Pons (tissue), 1 donor: ENCODE measurements at regions not wholly inside any gene's neighbourhood (a gene's known extent, or its start where the extent isn't known, plus 50 kb on each side); places are given as distances from the start of the nearest gene placed in this dataset.

ENCODE experiments used
- DNase-seq: peaks from one replicate; pipeline ENCODE4 v3.0.0-alpha.2; 2016; ENCODE audit warnings: low spot score

DNA sequence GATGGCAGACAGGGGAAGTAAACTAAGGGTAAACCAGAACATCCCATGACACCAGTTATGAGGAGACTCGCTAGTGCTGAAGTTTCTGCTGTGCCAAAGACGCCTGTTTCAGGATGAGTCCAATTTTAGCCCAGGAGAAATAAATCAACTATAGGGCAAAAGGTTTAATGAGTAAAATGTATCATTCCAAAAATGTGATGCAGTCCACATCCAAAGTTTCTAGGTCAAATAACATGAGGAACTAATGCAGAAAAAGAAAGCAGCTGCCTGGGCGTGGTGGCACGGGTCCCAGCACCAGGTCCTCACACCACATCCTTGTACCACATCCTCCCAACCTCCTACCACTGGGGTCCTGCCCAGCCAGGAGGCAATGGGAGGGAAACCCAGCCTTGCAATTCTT, 126.9 kb upstream of the CTAGE1 start:
- DNase-seq = no peak

GRCh38 chr18:22545066-22545760, 127.5 kb upstream of the CTAGE1 start:
- no peak for DNase-seq

DNA sequence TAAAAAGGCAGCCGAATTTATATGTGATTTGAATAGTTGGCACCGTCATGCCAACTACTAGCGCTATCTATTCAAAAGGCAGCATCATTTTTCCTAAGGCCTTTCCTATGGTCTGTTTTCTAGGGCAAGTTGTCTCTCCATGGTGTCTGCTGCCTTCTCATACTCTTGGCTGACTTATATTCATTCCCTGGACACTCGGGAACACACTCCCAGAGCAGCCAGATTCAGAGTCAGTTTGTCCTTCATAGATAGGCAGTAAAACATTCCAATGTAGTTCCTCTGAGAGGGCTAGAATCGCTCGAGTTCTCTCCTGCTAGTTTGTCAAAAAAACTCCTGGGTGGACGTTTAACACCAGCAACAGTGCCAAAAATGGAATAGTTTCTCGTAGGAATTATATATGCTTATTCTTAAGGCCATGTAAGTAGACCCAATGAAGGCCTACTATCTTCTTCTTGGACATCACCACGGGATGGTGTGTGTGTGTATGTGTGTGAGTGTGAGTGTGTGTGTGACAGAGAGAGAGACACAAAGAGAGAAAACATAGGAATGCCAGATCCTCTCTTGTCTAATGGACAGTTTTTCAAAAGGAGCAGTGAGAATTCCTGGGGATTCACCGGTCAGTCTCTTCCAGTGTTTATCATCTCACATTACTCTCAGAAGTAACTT, 129.3 kb upstream of the CTAGE1 start:
- DNase-seq = no peak

- no peak for DNase-seq
Observed at GRCh38 chr18:22547807-22548561, 130.3 kb upstream of the CTAGE1 start.

DNA sequence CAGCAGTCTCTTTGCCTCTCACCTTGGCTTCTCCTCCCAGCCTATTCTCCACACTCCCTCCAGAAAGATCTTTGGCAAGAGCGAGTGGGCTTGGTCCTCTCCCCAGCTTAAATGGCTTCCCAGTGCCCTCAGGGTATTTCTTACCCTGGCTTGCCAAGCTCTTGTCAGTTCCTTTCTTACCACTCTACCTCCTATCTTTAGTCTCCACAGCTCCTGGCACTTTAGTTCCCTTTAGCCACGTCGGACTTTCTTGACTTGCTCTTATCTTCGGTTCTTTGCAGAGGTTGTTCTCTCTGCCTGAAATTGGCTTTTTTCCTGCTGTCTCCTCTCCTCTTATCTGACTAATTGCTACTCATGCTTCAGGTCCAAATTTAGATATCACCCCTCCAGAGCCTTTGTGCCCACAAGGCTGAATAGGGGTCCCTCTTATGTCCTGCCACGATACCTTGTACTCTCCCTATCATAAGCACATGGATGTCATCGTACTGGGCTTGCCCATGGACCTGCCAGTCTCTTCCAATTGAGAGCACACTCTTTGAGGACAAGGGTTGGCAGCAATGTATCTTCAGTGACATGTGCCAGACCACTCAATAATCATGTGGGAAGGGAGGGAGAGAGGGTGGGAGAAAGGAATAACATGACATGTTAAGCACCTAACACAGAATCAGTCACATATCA, 131.7 kb upstream of the CTAGE1 start:
- DNase-seq = no peak

DNA sequence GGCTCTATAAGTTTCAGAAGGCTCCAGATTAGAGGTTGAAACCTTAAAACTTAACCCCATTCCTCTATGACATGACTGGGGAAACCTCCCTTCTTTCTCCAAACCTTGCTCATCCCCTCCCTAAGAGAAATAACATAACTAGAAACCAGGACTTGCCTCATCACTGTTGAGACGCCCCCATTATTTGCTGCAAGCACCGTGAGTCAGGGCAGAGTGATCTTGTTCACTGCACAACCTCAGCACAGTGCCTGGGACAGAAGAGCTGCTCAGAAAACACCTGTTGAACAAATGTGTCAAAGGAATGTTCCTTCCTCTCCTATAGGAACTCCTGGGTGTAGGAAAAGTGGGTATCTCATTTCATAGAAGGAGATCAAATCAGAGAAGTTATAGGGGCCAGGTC, 132.7 kb upstream of the CTAGE1 start:
- no peak for DNase-seq

- no peak for DNase-seq
Observed at GRCh38 chr18:22550861-22551260, 133.1 kb upstream of the CTAGE1 start.

DNA sequence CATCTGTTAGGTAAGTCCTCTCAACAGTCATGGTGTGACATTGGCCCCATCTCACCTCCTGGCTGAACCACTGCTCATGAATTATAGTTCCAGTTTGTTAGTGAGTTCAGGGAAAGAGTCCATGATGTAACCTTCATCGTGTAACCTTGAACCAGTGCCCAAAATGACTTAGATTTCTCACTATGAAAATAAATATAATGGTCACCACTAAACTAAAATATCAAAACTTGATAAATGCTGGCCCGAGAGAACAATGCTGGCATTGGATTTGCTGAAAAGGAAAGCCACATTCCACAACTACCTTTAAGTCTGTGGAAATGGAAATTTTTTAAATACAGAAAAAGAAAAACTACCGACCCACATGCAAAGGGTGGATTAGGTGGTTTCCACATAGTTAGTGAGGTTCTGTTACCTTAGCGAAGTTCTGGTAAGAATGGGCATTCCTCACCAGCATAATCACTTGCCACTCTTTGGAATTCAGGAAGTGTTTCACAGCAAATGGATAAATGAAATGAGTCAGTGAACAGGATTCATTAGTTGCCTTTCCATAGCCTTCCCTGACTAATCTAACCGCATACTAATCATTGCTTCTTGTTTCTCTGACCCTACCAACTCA, 133.9 kb upstream of the CTAGE1 start:
- DNase-seq = no peak

DNA sequence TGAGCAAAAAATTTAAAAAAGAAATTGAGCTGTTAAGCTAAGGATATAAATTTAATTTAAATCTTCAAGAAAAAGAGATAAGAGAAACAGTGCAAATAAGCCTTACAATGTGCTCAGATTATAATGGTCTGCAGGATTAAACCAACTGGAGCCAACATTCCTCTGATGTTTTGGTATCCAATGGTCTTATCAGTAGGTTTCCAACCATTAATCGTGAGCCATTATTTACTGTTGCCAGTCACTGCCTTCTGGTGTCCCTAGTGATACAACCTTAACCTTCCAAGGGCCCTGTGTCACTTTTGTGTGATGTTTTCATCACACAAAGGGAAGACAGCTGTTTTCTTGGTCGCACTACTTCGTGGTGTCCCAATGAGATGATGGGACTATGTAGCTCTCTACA, 134.5 kb upstream of the CTAGE1 start:
- no peak for DNase-seq

- no peak for DNase-seq
Observed at GRCh38 chr18:22552899-22553460, 135.3 kb upstream of the CTAGE1 start.

DNA sequence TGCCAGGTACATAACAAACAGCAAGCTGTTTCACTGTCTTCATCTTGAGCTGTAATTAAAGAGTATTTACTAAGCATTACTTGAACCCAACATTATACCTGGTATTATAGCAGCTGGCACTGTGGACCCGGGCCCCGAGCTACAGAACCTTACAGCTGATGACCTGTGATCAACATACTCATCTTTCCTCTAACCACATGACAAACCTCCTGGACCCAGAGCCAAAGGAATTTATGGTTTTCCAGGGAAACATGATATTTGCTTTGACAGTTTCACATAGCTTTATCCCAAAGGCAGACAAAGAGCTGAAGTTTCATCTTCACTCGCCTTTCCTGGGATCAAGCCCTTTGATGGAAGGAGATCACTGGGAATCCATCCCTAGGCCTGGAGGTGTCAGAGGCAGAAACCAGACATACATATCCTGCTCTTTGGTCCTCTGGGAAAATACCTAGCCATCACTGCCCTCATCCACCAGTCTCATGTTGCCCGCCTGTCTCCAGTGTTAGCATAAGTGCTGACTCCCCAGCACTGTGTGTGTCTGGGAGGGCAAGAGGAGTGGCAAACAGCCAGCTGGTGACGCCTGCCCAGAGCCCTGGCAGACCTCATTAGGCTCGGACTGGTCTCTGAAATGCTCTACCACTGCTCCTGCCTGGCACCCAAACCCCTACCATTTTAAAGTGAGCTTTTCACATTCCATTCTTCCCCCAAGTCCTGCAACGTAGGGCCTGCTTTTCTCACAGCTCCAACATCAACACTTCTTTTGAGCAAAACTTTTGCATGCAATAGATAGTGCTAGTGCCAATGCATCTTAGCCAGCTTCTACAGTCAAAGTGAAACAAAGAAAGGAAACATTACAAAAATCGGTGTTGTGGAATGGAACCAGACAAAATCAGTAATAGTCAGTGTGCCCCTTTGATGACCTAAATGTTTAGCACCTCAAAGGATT, 138.8 kb upstream of the CTAGE1 start:
- no peak for DNase-seq

DNA sequence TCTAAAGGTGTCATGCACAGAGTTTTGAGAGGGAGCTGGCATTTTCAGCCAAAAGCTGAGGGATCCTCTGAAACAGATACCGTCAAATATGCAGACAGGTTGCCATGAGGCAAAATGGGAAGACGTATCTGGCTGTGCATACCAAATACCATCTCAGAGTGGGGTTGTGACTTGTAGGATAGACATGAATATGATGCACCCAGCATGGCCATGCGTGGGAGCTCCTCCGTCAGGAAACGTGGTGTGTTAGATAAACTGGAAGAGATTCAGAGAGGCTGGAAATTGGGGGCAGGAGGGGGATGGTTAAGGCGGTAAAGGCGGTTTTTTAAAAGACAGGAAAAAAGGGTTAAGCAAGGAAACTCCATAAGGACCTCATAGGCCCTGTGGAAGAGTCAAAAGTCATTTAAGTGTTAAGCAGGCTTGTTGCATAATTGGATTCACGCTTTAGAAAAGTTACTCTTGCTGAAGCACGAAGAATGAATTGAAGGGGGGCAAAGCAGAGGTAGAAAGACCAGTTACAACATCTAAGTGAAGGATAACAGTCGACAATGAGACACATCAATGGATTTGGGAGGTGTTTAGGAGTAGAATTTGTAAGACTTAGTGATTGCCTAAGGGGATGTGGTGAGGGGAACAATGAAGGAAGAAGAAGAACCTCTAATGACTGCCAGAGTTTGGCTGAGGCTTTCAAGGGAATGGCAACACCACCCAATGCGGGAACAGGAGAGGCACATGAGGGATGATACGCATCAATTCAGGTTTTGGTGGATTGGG, 139.6 kb upstream of the CTAGE1 start:
- no peak for DNase-seq

DNA sequence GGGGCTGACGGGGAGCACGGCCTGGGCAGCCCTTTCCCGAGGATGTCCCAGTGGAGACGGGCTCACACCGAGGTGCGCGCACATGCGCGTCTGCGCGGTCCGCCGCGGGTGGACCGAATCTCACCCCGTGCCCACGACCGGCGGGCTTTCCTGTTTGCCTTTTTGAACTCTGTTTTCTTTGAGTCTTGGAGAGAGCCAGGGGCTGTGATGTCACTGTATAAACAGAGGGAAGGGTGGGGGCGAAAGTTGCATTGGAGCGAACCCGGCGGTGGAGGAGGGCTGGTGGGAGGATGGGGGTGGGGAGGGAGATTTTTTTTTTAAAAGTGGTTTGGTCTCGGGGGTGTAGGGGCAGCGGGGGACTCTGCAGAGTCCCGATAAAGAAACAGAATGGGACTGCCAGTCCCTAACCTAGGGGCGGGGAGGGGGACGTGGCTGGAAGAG, 141.2 kb upstream of the CTAGE1 start:
- DNase-seq = no peak

GRCh38 chr18:22559414-22560274, 141.9 kb upstream of the CTAGE1 start:
- DNase-seq = no peak

GRCh38 chr18:22560275-22560610, 142.5 kb upstream of the CTAGE1 start:
- no peak for DNase-seq

GRCh38 chr18:22560797-22561196, 143.1 kb upstream of the CTAGE1 start:
- DNase-seq = no peak

GRCh38 chr18:22563164-22563583, 145.5 kb upstream of the CTAGE1 start:
- DNase-seq = peak; percentile 77

DNA sequence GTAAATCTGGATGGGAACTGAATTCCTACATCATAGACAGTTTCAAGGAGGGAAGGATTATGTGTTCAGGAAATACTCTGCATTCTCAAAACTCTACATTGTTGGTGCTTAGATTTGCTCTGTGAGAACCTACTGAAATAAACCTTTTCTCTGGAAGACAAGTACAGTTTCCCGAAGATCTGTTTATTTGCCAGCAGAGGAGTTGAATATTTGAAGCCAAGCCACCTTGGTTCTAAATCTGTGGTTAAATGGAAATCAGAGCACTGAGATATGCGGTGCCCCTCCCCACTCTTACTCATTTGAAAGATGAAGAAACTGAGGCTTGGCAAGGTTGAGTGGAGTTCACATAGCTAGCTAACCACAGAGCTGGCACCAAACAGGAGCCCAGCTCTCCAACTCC, 146.3 kb upstream of the CTAGE1 start:
- no peak for DNase-seq
